SKM-1 treated with dmso at 0.1 percent for 144 hours (cell line): ENCODE measurements at regions not wholly inside any gene's neighbourhood (a gene's known extent, or its start where the extent isn't known, plus 50 kb on each side); places are given as distances from the start of the nearest gene placed in this dataset.
"Not testable (repeated sequence)": the region's sequence is repeated elsewhere in the genome, so short reads cannot be mapped to it uniquely, and the experiment has no call there.

ENCODE experiments used
- DNase-seq: peaks from one replicate; lab custom pipeline; 2025; ENCODE audit not compliant: unreplicated experiment; lab: John Stamatoyannopoulos, UW

DNA sequence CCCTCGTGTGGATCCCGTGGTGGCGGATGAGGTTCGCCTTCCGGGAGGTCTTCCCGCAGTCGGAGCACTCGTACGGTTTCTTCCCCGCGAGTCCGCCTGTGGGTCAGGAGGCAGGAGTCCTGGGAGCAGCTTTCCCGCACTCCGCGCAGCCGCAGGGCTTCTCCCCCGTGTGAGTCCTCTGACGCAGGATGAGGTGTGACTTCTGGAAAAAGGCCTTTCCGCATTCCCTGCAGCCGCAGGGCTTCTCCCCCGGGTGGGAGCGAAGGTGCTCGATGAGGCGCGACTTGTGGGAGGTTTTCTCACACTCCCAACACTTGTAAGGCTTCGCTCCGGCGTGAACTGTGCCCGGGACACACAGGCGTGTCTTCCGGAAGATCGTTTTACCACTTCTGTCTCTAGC, 68.8 kb upstream of the WIPI2 start:
- not testable (repeated sequence) for DNase-seq

DNA sequence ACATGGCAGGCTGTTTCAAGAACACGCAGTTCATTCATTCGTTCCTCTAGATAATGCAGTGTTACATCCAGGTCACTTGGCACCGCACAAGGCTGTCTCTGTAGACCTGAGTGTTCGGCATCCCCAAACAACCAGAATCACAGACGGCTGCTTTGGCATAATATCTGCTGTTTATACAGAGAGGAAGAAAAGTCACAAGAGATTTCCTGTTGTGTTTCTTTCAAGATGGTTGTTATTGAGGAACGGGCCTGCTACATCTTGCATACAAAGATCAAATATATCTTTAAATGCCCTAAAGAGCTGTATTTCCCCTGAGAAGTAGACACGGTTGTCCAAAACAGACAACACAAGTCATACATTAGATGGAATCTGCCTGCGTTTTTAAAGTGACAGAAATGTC, 58.8 kb upstream of the WIPI2 start:
- not testable (repeated sequence) for DNase-seq

DNA sequence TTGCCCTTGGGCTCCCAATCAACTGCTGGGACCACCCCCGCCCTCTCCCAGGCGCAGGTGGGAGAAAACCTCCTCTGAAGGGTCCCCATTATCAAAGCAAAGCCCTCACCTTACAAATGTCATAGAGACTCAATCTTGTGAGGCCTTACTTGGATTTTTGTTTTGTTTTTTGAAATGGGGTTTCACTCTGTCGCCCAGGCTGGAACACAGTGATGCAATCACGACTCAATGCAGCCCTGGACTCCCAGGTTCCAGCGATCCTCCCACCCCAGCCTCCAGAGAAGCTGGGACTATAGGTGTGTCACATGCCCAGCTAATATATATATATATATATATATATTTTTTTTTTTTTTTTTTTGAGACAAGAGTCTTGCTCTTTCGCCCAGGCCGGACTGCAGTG, 57.5 kb upstream of the WIPI2 start:
- no peak for DNase-seq

DNA sequence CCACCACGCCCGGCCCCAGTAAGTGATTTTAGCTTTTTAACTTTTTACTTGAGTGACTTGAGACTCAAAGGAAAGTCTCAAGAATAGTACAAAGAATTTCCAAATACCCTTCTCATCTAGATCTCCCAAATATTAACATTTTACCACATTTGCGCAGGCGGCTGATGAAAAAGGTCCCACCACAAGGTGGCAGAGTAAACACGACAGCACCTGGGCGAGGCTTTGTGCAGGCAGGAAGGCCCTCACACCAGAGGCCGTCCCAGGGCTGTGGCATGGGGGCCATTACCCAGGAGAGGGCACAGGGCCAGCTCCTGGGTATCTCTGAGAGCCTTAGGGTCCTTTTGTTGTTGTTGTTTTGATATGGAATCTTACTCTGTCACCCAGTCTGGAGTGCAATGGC, 50.0 kb upstream of the WIPI2 start:
- DNase-seq: peak; percentile 24
